NCI-H69 (cell line): ENCODE measurements at regions not wholly inside any gene's neighbourhood (a gene's known extent, or its start where the extent isn't known, plus 50 kb on each side); places are given as distances from the start of the nearest gene placed in this dataset.
"Not testable (repeated sequence)": the region's sequence is repeated elsewhere in the genome, so short reads cannot be mapped to it uniquely, and the experiment has no call there.

Experiments used
- DNase-seq: peaks from one replicate; lab custom pipeline; 2025; lab: John Stamatoyannopoulos, UW

- DNase-seq = no peak
These were observed 249.0 kb downstream of the LPIN1 start for GRCh38 chr2:11995456-11995855.

- DNase-seq = no peak
These were observed 250.2 kb downstream of the LPIN1 start for GRCh38 chr2:11996618-11997017.

GRCh38 chr2:11997142-11997541 is 250.7 kb downstream of the LPIN1 start:
- DNase-seq = no peak

- no peak for DNase-seq
These were observed 251.8 kb downstream of the LPIN1 start for GRCh38 chr2:11998218-11998617.

GRCh38 chr2:11998626-11999378 is 252.4 kb downstream of the LPIN1 start:
- DNase-seq = no peak

GRCh38 chr2:12001621-12002020 is 255.2 kb downstream of the LPIN1 start:
- DNase-seq = no peak

GRCh38 chr2:12002215-12002614 is 255.8 kb downstream of the LPIN1 start:
- no peak for DNase-seq

GRCh38 chr2:12004713-12005112 is 258.3 kb downstream of the LPIN1 start:
- DNase-seq = no peak

GRCh38 chr2:12005886-12006681 is 259.7 kb downstream of the LPIN1 start:
- peak; percentile 59 for DNase-seq

GRCh38 chr2:12006850-12007249 is 260.4 kb downstream of the LPIN1 start:
- DNase-seq = no peak

GRCh38 chr2:12007282-12007681 is 260.9 kb downstream of the LPIN1 start:
- DNase-seq = no peak

- DNase-seq = no peak
These were observed 262.1 kb downstream of the LPIN1 start for GRCh38 chr2:12008425-12009061.

- DNase-seq = no peak
These were observed 263.0 kb downstream of the LPIN1 start for GRCh38 chr2:12009323-12009905.

GRCh38 chr2:12010059-12010458 is 263.6 kb downstream of the LPIN1 start:
- no peak for DNase-seq

GRCh38 chr2:12010779-12011178 is 264.3 kb downstream of the LPIN1 start:
- DNase-seq = no peak

- DNase-seq = peak; percentile 64
These were observed 267.9 kb downstream of the LPIN1 start for GRCh38 chr2:12014088-12014960.

GRCh38 chr2:12017499-12018157 is 271.2 kb downstream of the LPIN1 start:
- no peak for DNase-seq

GRCh38 chr2:12018726-12019125 is 272.3 kb downstream of the LPIN1 start:
- DNase-seq = not testable (repeated sequence)

- no peak for DNase-seq
These were observed 274.5 kb downstream of the LPIN1 start for GRCh38 chr2:12020833-12021469.

- not testable (repeated sequence) for DNase-seq
These were observed 277.9 kb downstream of the LPIN1 start for GRCh38 chr2:12024197-12024907.
